ENCODE measurements at regions not wholly inside any gene's neighbourhood (a gene's known extent, or its start where the extent isn't known, plus 50 kb on each side); places are given as distances from the start of the nearest gene placed in this dataset.
"Not testable (repeated sequence)": the region's sequence is repeated elsewhere in the genome, so short reads cannot be mapped to it uniquely, and the experiment has no call there.

DNA sequence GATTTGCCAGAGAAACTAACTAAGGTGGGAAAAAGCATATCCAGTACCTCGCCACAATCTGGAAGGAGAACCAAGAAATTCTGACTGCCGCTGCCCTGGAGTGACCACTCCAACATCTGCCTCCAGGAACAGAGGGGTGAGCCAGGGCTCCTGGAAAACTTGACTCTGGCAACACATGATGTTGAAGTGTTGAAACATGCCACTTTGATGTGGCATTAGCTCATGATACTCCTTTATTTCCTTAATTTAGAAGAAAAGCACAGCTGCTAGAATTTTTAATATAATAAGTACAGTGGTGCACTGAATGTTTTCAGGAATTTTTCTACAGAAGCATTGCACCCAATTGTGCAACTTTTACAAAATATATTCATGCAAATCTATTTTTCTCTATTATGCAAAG, 109.9 kb upstream of the BCL6 start:
- no peak for DNase-seq

DNA sequence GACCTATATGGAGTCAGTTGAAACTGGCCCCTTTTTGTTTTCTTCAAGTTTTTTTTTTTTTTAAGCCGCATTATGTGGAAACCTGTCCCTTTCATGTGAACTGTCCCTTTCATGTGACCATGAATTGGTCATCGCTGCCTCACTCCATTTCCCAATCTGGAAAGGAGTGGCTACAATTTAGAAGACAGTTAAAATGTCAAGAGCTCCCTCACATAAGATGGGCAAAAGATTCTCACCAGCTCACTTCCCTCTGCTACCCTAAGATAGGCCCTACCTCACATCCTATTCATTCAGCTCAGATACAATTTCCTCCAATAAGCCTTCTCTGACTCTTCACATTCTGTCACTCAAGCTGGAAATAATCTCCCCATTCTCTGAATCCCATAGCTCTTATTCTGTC, 111.3 kb upstream of the BCL6 start:
- no peak for DNase-seq

DNA sequence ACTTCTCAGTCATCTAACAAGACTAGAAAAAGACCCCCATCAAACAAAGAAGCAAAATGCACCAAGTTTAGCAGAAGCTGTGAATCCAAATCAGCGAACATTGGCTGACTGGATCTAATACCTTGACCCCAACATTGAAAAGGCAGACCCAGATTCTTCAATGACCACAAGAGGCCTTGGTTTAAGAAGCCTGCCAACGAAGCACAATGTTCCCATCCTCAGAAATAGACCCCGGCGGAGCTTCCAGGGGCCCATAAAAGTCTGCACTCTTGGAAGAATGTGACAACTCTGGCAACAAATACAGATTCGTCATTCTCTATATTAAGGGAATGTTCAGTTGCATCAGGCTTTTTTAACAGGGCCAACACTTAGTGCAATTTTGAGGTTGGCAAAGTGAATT, 112.8 kb upstream of the BCL6 start:
- no peak for DNase-seq

DNA sequence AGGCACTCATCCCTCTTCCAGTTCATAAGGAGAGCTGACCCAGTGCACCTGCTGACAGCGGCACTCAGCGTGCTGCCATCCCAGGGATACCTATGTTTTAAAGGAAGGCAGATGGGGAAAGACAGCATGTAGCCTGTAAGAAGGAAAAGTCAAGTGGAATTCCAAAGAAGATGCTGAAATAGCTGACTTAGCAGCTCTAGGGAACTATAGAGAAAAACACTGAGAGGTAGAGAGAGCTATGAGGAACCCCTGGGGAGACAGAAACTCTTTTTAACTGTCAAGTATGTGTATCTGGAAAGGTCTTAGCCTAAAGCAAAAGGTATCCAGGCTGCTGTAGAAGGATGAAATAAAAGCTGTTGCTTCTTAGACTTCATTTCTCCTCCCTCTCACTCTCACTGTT, 113.4 kb upstream of the BCL6 start:
- DNase-seq: no peak

DNA sequence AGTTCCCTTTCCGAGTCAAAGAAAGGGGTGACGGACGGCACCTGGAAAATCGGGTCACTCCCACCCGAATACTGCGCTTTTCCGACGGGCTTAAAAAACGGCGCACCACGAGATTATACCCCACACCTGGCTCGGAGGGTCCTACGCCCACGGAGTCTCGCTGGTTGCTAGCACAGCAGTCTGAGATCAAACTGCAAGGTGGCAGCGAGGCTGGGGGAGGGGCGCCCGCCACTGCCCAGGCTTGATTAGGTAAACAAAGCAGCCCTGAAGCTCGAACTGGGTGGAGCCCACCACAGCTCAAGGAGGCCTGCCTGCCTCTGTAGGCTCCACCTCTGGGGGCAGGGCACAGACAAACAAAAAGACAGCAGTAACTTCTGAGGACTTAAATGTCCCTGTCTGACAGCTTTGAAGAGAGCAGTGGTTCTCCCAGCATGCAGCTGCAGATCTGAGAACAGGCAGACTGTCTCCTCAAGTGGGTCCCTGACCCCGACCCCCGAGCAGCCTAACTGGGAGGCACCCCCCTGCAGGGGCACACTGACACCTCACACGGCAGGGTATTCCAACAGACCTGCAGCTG, 117.5 kb upstream of the BCL6 start:
- DNase-seq: not testable (repeated sequence)

DNA sequence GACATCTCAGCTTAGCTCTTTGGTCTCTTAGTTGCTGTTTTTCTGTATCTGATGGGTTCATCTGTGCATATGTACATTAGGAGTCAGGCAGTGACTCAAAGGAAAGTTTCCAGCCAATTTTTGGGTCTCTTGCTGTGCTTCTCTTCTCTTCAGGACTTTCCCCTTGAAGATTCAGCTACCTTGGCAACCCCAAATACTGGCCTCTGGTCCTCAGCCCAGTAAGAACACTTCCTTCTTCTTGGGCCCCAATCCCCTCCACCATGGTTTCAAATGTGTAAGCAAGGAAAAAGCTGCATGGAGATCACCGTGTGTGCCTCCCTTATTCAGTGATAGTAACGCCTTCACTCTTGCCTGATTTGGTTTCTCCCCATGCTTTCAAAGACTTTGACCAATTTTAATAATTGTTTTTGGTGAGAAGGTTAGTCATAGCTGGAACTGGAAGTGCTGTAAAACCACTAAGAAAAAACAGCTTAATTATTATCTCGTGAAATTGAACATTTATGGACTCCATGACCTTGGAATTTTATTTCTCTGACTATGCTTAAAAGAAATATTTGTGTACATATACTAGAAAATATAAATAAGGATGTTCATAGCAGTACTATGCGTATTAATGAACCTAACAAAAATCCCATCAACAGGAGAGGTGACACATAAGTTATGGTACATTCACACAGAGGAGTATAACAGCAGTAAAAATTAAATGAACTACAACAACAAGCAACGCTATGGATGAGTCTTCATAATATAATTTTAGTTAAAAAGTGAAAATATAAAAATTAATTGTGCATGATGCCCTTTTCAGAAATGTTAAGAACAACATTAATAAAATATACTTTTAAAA, 125.3 kb upstream of the BCL6 start:
- DNase-seq: no peak

DNA sequence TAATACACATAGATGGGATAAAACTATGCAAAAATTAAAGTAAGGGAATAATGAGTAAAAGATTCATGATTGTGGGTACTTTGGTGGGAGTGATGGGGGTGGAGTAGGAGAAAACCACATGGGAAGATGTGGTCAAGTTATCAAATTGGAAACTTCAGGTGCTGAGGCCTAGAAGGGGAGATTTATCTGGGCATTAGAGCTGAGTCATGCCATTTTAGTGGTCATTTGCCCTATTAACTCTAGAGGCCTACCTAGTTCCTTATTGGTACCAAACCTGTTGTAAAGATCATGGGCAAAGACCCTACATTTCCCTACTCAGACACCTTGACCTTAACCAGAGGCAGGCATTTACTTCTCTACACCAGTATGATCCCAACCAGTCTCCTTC, 125.9 kb upstream of the BCL6 start:
- DNase-seq: no peak

DNA sequence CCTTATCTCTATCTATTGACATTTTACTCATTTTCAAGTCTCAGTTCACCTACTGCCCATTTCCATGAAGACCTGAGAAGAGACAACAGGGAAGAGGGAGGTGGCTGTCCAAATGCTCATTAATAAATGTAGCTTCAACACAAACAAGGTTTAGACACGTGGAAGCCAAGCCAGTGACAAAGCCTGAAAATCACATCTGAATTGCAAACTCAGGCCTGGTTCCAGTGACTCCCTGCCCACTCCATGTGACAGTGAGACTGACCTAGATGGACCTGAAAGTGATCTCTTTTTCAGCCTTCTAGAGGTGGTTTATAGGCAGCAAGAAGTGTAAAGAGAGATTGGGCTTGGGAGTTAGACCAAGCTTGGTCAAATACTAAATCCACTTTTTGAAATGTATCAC, 126.6 kb upstream of the BCL6 start:
- no peak for DNase-seq

DNA sequence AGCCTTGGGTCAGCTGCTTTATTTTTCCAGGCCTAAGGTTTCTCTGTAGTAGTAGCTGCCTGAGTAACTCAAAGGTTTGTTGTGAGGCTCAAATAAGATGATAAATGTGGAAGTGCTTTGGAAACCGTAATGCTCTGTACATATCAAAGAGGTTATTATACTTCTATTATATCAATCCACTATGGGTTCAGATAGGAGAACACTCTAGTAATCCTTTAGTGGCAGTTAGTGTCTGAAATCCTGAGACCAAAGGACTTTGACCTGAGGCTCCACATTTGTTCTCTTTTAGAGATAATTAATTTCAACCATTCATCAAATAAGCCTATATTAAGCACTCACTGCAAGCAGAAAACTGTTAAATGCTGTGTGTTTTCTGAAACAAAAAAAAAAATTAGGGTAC, 128.6 kb upstream of the BCL6 start:
- no peak for DNase-seq

DNA sequence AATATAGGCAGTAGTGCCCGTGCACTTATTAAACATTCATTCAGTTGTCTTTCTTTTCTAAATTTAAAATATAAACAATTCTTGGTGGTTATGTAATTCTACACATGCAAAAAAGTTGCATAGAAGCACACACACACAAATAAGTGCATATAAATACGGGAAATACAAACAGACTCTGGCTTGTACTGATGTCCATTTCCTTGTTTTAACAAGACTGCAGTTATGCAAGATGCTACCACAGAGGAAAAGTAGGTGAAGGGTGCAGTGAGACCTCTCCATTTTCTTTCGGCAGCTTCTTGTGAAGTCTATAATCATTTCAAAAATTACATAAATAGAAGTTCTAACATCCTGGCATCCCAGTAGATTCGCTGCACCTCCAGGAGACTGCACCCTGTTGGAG, 130.6 kb upstream of the BCL6 start:
- DNase-seq: no peak

DNA sequence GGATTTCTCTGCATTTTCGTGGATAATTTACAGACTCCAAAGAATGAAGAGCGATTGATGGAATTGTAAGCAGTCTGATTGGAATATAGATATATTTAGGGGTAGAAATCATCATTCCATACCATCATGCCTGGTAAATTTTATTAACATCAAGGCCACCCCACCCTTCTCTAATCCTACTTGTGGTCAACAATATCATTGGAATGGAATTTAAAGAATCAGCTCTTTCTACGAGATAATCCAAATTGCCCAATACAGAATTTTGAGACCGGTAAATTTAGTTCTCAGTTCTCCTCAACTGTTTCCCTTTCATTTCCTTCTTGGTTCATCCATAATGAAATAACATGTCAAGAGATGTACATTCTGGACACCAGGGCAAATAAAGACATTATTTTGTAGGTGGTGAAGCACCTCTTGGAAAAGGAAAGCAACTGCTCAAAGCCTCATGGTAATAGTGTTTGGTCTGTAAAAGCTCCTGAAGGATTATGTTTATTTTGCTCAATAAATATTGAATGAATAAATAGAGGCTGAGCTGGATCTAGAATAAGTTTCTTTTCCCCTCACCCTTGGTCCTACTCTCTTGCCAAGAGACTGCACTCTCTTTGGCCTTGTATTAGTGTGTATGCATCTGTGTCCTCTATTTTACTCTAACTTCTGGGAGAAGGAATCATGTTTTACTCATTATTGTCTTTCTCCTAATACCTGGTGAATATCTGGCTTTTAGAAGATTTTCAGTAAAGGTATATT, 133.7 kb upstream of the BCL6 start:
- no peak for DNase-seq

DNA sequence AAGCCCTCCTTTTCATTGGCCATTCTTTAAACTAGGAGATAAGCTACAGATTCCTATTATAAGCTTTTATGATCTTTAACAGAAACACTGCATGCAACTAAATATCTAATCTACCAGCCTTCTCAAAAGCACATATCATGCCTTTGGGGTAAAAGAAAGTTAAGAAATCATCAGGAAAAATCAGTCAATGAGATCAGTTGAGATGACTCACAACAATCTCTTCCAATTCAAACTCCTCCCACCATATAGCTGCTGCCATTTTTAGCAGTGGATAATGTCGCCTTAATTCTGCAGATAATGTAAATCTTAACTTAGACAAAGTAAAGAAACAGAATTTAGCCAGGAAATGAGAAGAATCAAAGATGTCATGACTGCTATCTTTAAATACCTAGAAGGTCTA, 135.2 kb upstream of the BCL6 start:
- DNase-seq: no peak

DNA sequence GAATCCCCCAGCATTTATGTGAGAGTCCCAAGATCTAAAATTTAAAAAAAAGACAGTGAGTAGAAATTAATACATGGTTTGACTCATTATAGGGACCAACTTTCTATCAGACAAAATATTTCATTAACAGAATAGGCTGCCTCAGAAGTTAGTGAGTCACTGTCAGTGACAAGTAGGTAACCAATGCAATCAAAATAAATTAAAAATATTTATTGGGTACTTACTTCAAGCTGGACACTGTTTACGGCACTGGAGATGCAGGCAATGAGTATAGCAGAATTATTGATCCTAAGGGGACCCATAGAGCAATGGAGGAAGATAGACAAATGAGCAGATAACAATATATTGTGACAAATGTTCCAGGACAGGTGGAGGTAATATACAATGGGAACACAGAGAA, 135.6 kb upstream of the BCL6 start:
- no peak for DNase-seq

DNA sequence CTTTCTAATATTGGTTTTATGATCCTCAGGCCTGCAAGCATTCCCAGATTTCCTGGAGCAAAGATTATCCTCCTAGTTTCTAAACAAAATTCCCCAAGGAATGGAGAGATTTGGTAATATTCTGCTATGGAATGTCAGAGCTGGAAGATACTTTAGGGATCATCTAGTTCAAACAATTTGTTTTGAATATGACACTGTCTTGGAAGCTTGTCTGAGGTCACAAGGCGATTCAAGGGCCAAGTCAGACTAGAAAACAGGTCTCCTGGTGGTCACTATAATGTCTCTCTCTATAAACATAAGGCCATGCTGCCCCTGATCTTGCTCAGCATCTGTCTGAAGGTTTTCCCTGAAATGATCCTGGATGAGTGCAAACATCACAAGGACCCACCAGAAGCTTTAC, 143.4 kb upstream of the BCL6 start:
- no peak for DNase-seq

DNA sequence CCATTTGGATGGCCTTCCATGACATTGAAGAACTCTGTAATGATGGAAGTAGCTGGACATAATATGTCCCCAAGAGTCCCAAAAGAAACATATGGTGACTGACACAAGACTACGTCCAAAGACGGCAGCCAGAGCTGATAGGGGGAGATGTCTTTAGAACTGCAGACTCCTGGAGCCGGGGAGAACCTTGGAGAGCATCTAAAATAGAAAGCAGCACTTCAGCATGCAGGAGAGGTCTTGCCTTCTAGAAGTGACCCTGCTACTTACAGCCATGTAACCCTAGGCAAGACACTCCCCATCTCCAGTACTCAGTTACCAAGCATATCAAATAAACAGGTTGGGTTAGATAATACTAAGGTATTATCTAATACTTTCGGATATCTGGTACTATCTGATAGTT, 143.8 kb upstream of the BCL6 start:
- DNase-seq: no peak

DNA sequence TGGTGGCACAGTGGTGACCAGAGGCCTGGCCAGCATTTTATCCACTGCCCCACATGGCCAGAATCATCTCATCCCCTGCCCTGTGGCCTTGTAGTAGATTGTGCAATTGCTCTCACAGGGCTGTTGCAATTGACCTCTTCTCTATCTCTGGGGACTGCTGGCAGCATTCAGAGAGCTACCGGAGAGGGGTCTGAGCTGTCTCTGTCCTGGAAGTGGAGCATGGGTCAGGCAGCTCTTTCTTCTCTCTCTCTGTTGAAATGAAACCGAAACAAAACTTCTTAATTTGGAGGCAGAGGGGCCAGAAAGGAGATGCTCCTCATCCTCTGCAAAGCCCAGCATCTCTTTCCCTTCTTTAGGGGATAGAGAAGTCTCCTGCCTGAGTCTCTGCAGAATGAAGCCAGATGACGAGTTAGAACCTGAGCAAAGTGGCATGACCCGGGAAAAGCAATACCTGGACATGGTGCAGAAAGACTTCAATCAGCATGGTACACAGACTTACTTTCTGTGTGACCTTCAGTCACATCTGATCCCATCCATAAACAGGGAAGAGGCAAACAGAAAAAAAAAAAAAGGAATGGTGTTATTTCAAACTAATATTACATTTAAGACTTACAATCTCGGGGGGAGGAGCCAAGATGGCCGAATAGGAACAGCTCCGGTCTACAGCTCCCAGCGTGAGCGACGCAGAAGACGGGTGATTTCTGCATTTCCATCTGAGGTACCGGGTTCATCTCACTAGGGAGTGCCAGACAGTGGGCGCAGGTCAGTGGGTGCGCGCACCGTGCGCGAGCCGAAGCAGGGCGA, 144.5 kb upstream of the BCL6 start:
- no peak for DNase-seq

DNA sequence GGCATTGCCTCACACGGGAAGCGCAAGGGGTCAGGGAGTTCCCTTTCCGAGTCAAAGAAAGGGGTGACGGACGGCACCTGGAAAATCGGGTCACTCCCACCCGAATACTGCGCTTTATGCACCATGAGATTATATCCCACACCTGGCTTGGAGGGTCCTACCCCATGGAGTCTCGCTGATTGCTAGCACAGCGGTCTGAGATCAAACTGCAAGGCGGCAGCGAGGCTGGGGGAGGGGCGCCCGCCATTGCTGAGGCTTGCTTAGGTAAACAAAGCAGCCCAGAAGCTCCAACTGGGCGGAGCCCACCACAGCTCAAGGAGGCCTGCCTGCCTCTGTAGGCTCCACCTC, 145.1 kb upstream of the BCL6 start:
- DNase-seq: not testable (repeated sequence)

DNA sequence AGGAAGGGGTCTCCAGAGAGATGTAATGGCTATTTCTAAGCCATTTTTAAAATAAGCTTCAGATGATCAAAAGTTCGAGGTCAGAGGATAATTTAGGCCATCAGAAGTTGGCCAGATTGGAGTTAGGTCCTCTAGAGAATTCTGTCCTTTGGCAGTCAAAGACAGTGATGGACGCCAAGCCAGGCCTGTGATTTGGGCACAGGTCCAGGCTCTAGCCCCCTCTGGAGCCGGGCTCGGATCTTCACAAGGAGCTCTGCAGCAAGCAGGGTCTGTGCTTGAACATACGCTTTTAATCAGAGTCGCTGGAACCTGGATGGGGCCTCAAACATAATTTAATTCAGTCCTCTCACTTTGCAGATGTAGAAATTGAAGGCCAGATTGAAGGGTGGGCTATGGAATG, 151.4 kb upstream of the BCL6 start:
- peak; percentile 29 to 71 for DNase-seq

DNA sequence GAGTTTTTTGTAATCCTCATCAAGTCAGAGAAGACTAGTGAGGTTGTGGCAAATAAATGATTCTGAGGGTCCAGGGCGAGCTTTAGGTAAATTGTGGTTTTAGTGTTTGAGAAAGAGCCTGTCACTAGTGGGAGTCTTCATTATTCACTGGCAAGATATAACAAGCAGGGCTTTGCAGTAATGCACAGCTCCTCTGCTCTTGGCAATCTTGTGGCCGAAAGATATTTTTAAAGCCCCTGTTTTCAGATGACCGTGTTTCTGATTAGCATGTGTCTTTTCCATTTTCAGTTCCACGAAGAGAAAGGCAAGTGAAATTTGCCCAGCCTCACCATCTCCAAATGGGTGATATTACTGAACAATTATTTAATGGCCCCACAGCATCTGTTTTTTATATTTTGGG, 154.0 kb upstream of the BCL6 start:
- no peak for DNase-seq

DNA sequence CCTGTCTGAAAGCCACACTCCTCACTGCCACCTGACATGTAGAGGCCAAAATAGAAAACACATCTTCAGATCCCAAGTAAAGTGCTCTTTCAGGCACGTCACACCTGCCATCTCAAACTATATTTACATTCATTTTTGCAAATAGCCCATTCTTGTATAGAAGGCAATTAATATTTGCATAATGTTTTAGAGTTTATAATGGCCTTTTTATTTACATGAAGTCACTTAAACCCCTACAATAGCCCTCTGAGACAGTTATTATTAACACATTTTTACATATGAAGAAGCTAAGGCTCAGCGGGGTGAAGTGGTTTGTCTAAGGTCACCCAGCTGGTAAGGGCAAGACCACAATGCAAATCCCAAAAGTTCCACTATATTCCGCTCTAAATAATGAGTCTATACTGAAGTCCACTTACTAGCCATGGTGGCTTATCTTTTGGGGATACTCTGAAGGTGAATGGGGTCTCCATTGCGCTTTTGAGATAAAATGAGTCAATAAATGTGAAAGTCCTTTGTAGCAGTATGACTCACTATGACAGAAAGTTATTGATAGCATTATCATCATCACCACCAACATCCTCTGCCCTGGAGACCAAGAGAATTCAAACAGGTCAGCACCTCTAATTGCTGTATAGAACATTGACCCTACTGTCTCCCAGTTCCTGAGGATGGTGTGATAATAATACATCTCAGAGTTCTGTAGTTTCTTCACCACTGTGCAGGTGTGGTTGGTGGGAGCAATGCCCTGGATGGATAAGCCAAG, 155.9 kb upstream of the BCL6 start:
- no peak for DNase-seq

DNA sequence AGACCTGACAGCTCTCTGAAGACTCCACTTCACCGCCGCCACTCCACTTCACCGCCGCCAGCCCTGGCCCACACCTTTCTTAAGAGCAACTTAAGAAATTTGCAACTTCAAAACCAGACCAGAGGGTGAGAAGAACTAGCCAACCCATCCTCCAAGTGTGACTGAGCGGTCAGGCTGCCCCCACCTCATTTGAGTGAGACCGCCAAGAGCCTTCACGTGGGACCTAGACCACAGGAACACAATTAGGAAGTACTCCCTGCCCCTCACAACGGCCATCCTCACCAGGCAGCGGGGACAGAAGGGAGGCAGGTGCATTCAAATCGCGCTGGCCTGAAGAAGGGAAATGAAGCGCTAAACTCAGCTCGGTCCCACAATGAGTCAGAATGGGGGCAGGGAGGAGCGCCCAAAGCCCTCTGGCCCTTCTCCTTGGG, 156.8 kb upstream of the BCL6 start:
- no peak for DNase-seq

DNA sequence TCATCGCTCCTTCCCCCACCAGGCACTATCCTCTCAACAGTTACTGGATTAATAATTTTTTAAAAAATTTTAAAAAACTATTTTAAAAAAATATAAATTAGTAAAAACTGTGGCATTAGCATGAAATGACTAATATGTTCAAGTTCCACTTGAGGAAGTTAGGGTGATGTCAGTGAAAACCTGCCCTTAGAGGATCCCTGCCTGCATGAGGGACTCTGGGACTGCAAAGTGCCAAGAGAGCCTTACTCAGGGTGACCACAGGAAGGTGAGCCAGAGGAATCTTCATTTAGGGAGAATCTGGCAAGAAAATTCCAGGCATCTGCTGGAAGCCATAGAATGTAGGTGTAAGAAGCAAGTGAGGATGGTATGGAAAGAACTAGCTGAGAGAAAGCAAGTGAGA, 157.7 kb upstream of the BCL6 start:
- DNase-seq: no peak

DNA sequence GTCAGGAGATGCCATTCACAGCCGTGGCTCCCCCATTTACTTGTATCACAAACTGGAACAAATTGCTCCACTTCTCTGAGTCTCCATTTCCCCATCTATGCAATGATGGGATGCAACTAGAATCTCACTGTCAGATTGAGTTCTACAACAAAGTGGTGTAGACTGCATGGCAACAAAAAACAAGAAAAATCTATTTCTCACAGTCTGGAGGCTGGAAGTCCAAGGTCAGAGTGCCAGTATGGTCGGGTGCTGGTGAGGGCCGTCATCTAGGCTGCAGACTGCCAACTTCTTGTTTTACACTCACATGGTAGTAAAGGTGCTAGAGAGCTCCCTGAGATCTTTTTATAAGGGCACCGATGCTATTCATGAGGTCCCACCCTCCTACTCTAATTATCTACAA, 158.4 kb upstream of the BCL6 start:
- DNase-seq: no peak

Measured in NCI-H446 (cell line).